ENCODE measurements at regions not wholly inside any gene's neighbourhood (a gene's known extent, or its start where the extent isn't known, plus 50 kb on each side); places are given as distances from the start of the nearest gene placed in this dataset.

GRCh38 chr1:182244451-182244850 lies 147.1 kb downstream of the GLUL start:
- no peak for DNase-seq
- intact Hi-C loops (cut with DNase I), result no loop called here
- Histone ChIP-seq H3K4me3 (no peak overlapping the region), H3K27ac (no peak overlapping the region), H3K4me1 (replicated peaks in 1 of 2) (no peaks in the 10 kb centered on the region), H3K36me3 (replicated peaks in 1 of 2) (no peaks in the 10 kb centered on the region), H3K9me3 (replicated peaks in 1 of 3) (no peaks in the 10 kb centered on the region), H3K27me3 (no peaks in the 10 kb centered on the region)
- 81 to 91% (median 86%) methylated on average over 2 of the region's 2 CpGs for WGBS, 4 donors
- TF ChIP-seq CTCF (IDR thresholded peaks at IDR 0.05), result no peak

- intact Hi-C loops (cut with DNase I), result no loop called here
- TF ChIP-seq POLR2A (IDR thresholded peaks at IDR 0.05) (no peak), CTCF (IDR thresholded peaks at IDR 0.05) (no peak)
- Histone ChIP-seq H3K27me3 (no peaks in the 10 kb centered on the region), H3K4me1 (replicated peaks in 1 of 2) (no peaks in the 10 kb centered on the region), H3K36me3 (replicated peaks in 1 of 2) (no peaks in the 10 kb centered on the region), H3K9me3 (replicated peaks in 1 of 3) (no peaks in the 10 kb centered on the region), H3K4me3 (no peak overlapping the region), H3K27ac (no peak overlapping the region)
- DNase-seq, result no peak
These were observed 148.9 kb downstream of the GLUL start for GRCh38 chr1:182242641-182243040.

- Histone ChIP-seq H3K9me3 (replicated peaks in 1 of 3) (no peaks in the 10 kb centered on the region), H3K4me1 (replicated peaks in 1 of 2) (no peaks in the 10 kb centered on the region), H3K27me3 (no peaks in the 10 kb centered on the region), H3K4me3 (no peak overlapping the region), H3K36me3 (replicated peaks in 1 of 2) (no peaks in the 10 kb centered on the region), H3K27ac (no peak overlapping the region)
- TF ChIP-seq POLR2A (IDR thresholded peaks at IDR 0.05) (no peak), CTCF (IDR thresholded peaks at IDR 0.05) (no peak)
- 68 to 95% (median 79%) methylated on average over 2 of the region's 2 CpGs for WGBS, 4 donors
- intact Hi-C loops (cut with DNase I), result no loop called here
- no peak for DNase-seq
These were observed 151.5 kb downstream of the GLUL start for GRCh38 chr1:182240085-182240484.

GRCh38 chr1:182238421-182238820 lies 153.2 kb downstream of the GLUL start:
- TF ChIP-seq CTCF (IDR thresholded peaks at IDR 0.05) (no peak), POLR2A (IDR thresholded peaks at IDR 0.05) (no peak)
- no peak overlapping the region for H3K27ac ChIP-seq
- intact Hi-C loops (cut with DNase I), result no loop called here
- WGBS, 4 donors, result 84 to 100% (median 88%) methylated on average over 1 of the region's 1 CpG
- H3K4me1 ChIP-seq (replicated peaks in 1 of 2), result no peaks in the 10 kb centered on the region
- H3K36me3 ChIP-seq (replicated peaks in 1 of 2), result no peaks in the 10 kb centered on the region
- H3K9me3 ChIP-seq (replicated peaks in 1 of 3), result no peaks in the 10 kb centered on the region
- H3K27me3 ChIP-seq, result no peaks in the 10 kb centered on the region
- DNase-seq, result no peak
- H3K4me3 ChIP-seq, result no peak overlapping the region
